ENCODE measurements at regions not wholly inside any gene's neighbourhood (a gene's known extent, or its start where the extent isn't known, plus 50 kb on each side); places are given as distances from the start of the nearest gene placed in this dataset.

DNA sequence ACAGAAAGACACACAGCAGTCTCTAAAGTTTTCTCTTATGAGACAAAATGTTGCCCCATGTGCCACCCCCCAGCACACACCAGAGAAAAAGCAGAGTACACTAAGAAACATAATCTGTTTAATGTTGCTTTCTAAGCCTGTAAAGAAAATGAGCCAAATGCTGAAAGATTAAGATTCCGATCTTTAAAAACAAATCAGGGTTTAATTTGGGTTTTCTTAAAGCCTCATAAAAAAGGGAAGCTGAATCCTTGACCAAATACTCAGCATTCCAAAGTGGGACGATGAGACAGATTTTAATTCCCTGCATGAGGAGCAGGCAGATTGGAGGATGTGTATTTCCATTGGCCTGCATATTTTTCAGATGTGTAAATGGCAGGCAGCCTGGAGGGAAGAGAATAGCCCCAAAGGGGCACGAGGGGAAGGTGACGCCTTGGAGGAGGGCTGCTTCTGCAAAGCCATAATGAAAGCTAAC lies 118.4 kb downstream of the COPRS start:
- H3K9me3 ChIP-seq (ENCODE audit: control insufficient read depth in 1 of 2, insufficient read depth in 1 of 2, low read length in 2 of 2): no peaks in the 10 kb centered on the region
- TF ChIP-seq, protein P1, sequence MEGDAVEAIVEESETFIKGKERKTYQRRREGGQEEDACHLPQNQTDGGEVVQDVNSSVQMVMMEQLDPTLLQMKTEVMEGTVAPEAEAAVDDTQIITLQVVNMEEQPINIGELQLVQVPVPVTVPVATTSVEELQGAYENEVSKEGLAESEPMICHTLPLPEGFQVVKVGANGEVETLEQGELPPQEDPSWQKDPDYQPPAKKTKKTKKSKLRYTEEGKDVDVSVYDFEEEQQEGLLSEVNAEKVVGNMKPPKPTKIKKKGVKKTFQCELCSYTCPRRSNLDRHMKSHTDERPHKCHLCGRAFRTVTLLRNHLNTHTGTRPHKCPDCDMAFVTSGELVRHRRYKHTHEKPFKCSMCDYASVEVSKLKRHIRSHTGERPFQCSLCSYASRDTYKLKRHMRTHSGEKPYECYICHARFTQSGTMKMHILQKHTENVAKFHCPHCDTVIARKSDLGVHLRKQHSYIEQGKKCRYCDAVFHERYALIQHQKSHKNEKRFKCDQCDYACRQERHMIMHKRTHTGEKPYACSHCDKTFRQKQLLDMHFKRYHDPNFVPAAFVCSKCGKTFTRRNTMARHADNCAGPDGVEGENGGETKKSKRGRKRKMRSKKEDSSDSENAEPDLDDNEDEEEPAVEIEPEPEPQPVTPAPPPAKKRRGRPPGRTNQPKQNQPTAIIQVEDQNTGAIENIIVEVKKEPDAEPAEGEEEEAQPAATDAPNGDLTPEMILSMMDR (IDR thresholded peaks at IDR 0.05): no peak
- Mint-ChIP-seq H3K9me3 (no peaks in the 10 kb centered on the region), H3K4me1 (ENCODE audit: low read depth) (no peaks in the 10 kb centered on the region), H3K27me3 (peaks cover 29% of the 10 kb centered on the region), H3K4me3 (no peak overlapping the region), H3K27ac (no peak overlapping the region), H3K36me3 (ENCODE audit: low read depth) (no peaks in the 10 kb centered on the region)
- no peaks in the 10 kb centered on the region for H3K36me3 ChIP-seq (ENCODE audit: insufficient read depth, low read length)
- H3K4me1 ChIP-seq (ENCODE audit: insufficient read depth, low read length): no peaks in the 10 kb centered on the region
- peaks cover 4 to 5% of the 10 kb centered on the region in 2 experiments for H3K27me3 ChIP-seq (ENCODE audit: control insufficient read depth in 1 of 2, insufficient read depth in 2 of 2, low read length in 2 of 2)
- CTCF ChIA-PET: no interaction called here
- POLR2A ChIA-PET: no interaction called here
- no peak for DNase-seq
- no peak overlapping the region for H3K4me3 ChIP-seq (ENCODE audit: low read length)
- H3K27ac ChIP-seq (ENCODE audit: low read depth in 1 of 2, low read length in 2 of 2): no peak overlapping the region
- ATAC-seq (ENCODE audit: poor library complexity): no peak
- intact Hi-C loops (cut with DNase I, micrococcal nuclease): no loop called here

- no peaks in the 10 kb centered on the region for H3K9me3 ChIP-seq (ENCODE audit: control insufficient read depth in 1 of 2, insufficient read depth in 1 of 2, low read length in 2 of 2)
- Mint-ChIP-seq H3K9me3 (no peaks in the 10 kb centered on the region), H3K4me1 (ENCODE audit: low read depth) (no peaks in the 10 kb centered on the region), H3K36me3 (ENCODE audit: low read depth) (no peaks in the 10 kb centered on the region), H3K27me3 (peaks cover 24% of the 10 kb centered on the region), H3K4me3 (no peak overlapping the region), H3K27ac (no peak overlapping the region)
- H3K36me3 ChIP-seq (ENCODE audit: insufficient read depth, low read length): no peaks in the 10 kb centered on the region
- ATAC-seq (ENCODE audit: poor library complexity) (no peak), DNase-seq (no peak)
- no peak overlapping the region for H3K27ac ChIP-seq (ENCODE audit: low read depth in 1 of 2, low read length in 2 of 2)
- ChIA-PET POLR2A (no interaction called here), CTCF (no interaction called here)
- no peaks in the 10 kb centered on the region for H3K4me1 ChIP-seq (ENCODE audit: insufficient read depth, low read length)
- H3K4me3 ChIP-seq (ENCODE audit: low read length): no peak overlapping the region
- TF ChIP-seq, protein P1 (IDR thresholded peaks at IDR 0.05): no peak
- peaks cover 4 to 5% of the 10 kb centered on the region in 2 experiments for H3K27me3 ChIP-seq (ENCODE audit: control insufficient read depth in 1 of 2, insufficient read depth in 2 of 2, low read length in 2 of 2)
- intact Hi-C loops (cut with DNase I, micrococcal nuclease): no loop called here
Measured at GRCh38 chr17:31738996-31739699, 119.9 kb downstream of the COPRS start.

DNA sequence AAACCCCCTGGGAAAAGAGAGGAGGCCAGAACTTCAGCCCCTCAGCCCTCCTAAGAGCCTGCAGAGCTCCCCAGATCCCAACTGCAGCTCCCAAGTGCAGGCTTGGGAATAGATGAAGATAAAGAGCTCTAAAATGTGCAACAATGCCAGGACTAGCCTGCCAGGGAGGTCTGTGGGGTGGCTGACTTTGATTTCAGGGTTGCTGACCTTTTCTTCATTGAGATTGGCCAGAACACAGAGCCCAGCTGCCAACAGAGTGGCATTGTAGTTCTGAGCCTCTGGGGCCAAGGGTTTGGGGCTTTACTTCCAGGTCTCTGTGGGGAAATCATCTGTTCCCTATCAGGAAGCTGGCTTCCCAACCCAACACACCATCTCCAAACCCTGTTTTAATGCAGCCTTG lies 120.6 kb downstream of the COPRS start:
- Histone ChIP-seq H3K27me3 (ENCODE audit: control insufficient read depth in 1 of 2, insufficient read depth in 2 of 2, low read length in 2 of 2) (peaks cover 0 to 5% of the 10 kb centered on the region in 2 experiments), H3K4me1 (ENCODE audit: insufficient read depth, low read length) (no peaks in the 10 kb centered on the region), H3K27ac (ENCODE audit: low read depth in 1 of 2, low read length in 2 of 2) (no peak overlapping the region), H3K36me3 (ENCODE audit: insufficient read depth, low read length) (no peaks in the 10 kb centered on the region), H3K4me3 (ENCODE audit: low read length) (no peak overlapping the region), H3K9me3 (ENCODE audit: control insufficient read depth in 1 of 2, insufficient read depth in 1 of 2, low read length in 2 of 2) (no peaks in the 10 kb centered on the region)
- Mint-ChIP-seq H3K4me3 (no peak overlapping the region), H3K27ac (no peak overlapping the region), H3K4me1 (ENCODE audit: low read depth) (no peaks in the 10 kb centered on the region), H3K27me3 (peaks cover 17% of the 10 kb centered on the region), H3K9me3 (no peaks in the 10 kb centered on the region), H3K36me3 (ENCODE audit: low read depth) (no peaks in the 10 kb centered on the region)
- no peak for DNase-seq
- intact Hi-C loops (cut with DNase I, micrococcal nuclease): no loop called here
- ChIA-PET CTCF (no interaction called here), POLR2A (no interaction called here)
- no peak for ATAC-seq (ENCODE audit: poor library complexity)
- TF ChIP-seq, protein P1 (IDR thresholded peaks at IDR 0.05): no peak

Data from CD4-positive, alpha-beta T cell (primary cell).